ENCODE measurements at regions not wholly inside any gene's neighbourhood (a gene's known extent, or its start where the extent isn't known, plus 50 kb on each side); places are given as distances from the start of the nearest gene placed in this dataset.
"Not testable (repeated sequence)": the region's sequence is repeated elsewhere in the genome, so short reads cannot be mapped to it uniquely, and the experiment has no call there.

GRCh38 chr11:38710262-38710661, 2112.2 kb upstream of the RAG2 start:
- ATAC-seq = no peak
- H3K4me3 Mint-ChIP-seq = no peak overlapping the region
- no peaks in the 10 kb centered on the region for H3K4me1 Mint-ChIP-seq
- no peaks in the 10 kb centered on the region for H3K36me3 Mint-ChIP-seq
- peaks cover 4% of the 10 kb centered on the region for H3K9me3 Mint-ChIP-seq
- H3K27me3 Mint-ChIP-seq = no peaks in the 10 kb centered on the region
- no peak overlapping the region for H3K27ac Mint-ChIP-seq

- Mint-ChIP-seq H3K36me3 (no peaks in the 10 kb centered on the region), H3K27ac (no peak overlapping the region), H3K9me3 (peaks cover 5% of the 10 kb centered on the region), H3K27me3 (no peaks in the 10 kb centered on the region), H3K4me1 (no peaks in the 10 kb centered on the region), H3K4me3 (no peak overlapping the region)
- no peak for ATAC-seq
Measured at GRCh38 chr11:38700111-38700510, 2102.1 kb upstream of the RAG2 start.

- ATAC-seq = no peak
- Mint-ChIP-seq H3K4me1 (no peaks in the 10 kb centered on the region), H3K36me3 (no peaks in the 10 kb centered on the region), H3K9me3 (peaks cover 4% of the 10 kb centered on the region), H3K27me3 (no peaks in the 10 kb centered on the region), H3K27ac (no peak overlapping the region), H3K4me3 (no peak overlapping the region)
Measured at GRCh38 chr11:38693306-38693705, 2095.3 kb upstream of the RAG2 start.

GRCh38 chr11:38690211-38690610, 2092.2 kb upstream of the RAG2 start:
- not testable (repeated sequence) for H3K4me3 Mint-ChIP-seq, H3K27ac Mint-ChIP-seq, H3K9me3 Mint-ChIP-seq, H3K4me1 Mint-ChIP-seq, ATAC-seq, H3K36me3 Mint-ChIP-seq, H3K27me3 Mint-ChIP-seq

- Mint-ChIP-seq H3K4me1 (no peaks in the 10 kb centered on the region), H3K4me3 (no peak overlapping the region), H3K36me3 (no peaks in the 10 kb centered on the region), H3K9me3 (peaks cover 6% of the 10 kb centered on the region), H3K27ac (no peak overlapping the region), H3K27me3 (no peaks in the 10 kb centered on the region)
- ATAC-seq = no peak
Measured at GRCh38 chr11:38687008-38687407, 2089.0 kb upstream of the RAG2 start.

- no peak for ATAC-seq
- Mint-ChIP-seq H3K4me1 (no peaks in the 10 kb centered on the region), H3K36me3 (no peaks in the 10 kb centered on the region), H3K4me3 (no peak overlapping the region), H3K9me3 (peaks cover 8% of the 10 kb centered on the region), H3K27me3 (no peaks in the 10 kb centered on the region), H3K27ac (no peak overlapping the region)
Measured at GRCh38 chr11:38683484-38683883, 2085.4 kb upstream of the RAG2 start.

GRCh38 chr11:38680746-38681145, 2082.7 kb upstream of the RAG2 start:
- Mint-ChIP-seq H3K36me3 (no peaks in the 10 kb centered on the region), H3K27me3 (no peaks in the 10 kb centered on the region), H3K4me3 (no peak overlapping the region), H3K9me3 (peaks cover 5% of the 10 kb centered on the region), H3K27ac (no peak overlapping the region), H3K4me1 (no peaks in the 10 kb centered on the region)
- no peak for ATAC-seq

- no peak overlapping the region for H3K27ac Mint-ChIP-seq
- no peak for ATAC-seq
- no peaks in the 10 kb centered on the region for H3K4me1 Mint-ChIP-seq
- peaks cover 8% of the 10 kb centered on the region for H3K9me3 Mint-ChIP-seq
- H3K27me3 Mint-ChIP-seq = no peaks in the 10 kb centered on the region
- H3K4me3 Mint-ChIP-seq = no peak overlapping the region
- H3K36me3 Mint-ChIP-seq = no peaks in the 10 kb centered on the region
Measured at GRCh38 chr11:38680166-38680565, 2082.1 kb upstream of the RAG2 start.

GRCh38 chr11:38672445-38672844, 2074.4 kb upstream of the RAG2 start:
- Mint-ChIP-seq H3K9me3 (peaks cover 12% of the 10 kb centered on the region), H3K4me1 (no peaks in the 10 kb centered on the region), H3K27ac (no peak overlapping the region), H3K27me3 (no peaks in the 10 kb centered on the region), H3K4me3 (no peak overlapping the region), H3K36me3 (no peaks in the 10 kb centered on the region)
- no peak for ATAC-seq

- H3K9me3 Mint-ChIP-seq = peaks cover 5% of the 10 kb centered on the region
- no peak for ATAC-seq
- H3K36me3 Mint-ChIP-seq = no peaks in the 10 kb centered on the region
- H3K27me3 Mint-ChIP-seq = no peaks in the 10 kb centered on the region
- no peak overlapping the region for H3K27ac Mint-ChIP-seq
- no peak overlapping the region for H3K4me3 Mint-ChIP-seq
- H3K4me1 Mint-ChIP-seq = no peaks in the 10 kb centered on the region
Measured at GRCh38 chr11:38667359-38667758, 2069.3 kb upstream of the RAG2 start.

- Mint-ChIP-seq H3K9me3 (peaks cover 4% of the 10 kb centered on the region), H3K36me3 (no peaks in the 10 kb centered on the region), H3K4me3 (no peak overlapping the region), H3K4me1 (no peaks in the 10 kb centered on the region), H3K27me3 (no peaks in the 10 kb centered on the region), H3K27ac (no peak overlapping the region)
- ATAC-seq = no peak
Measured at GRCh38 chr11:38648604-38649003, 2050.6 kb upstream of the RAG2 start.

GRCh38 chr11:38646382-38646781, 2048.3 kb upstream of the RAG2 start:
- no peaks in the 10 kb centered on the region for H3K36me3 Mint-ChIP-seq
- H3K27ac Mint-ChIP-seq = no peak overlapping the region
- peaks cover 2% of the 10 kb centered on the region for H3K9me3 Mint-ChIP-seq
- ATAC-seq = no peak
- H3K4me3 Mint-ChIP-seq = no peak overlapping the region
- no peaks in the 10 kb centered on the region for H3K27me3 Mint-ChIP-seq
- no peaks in the 10 kb centered on the region for H3K4me1 Mint-ChIP-seq

- H3K36me3 Mint-ChIP-seq = no peaks in the 10 kb centered on the region
- H3K4me1 Mint-ChIP-seq = no peaks in the 10 kb centered on the region
- no peak overlapping the region for H3K4me3 Mint-ChIP-seq
- ATAC-seq = no peak
- H3K27me3 Mint-ChIP-seq = no peaks in the 10 kb centered on the region
- H3K9me3 Mint-ChIP-seq = peaks cover 11% of the 10 kb centered on the region
- H3K27ac Mint-ChIP-seq = no peak overlapping the region
Measured at GRCh38 chr11:38640854-38641253, 2042.8 kb upstream of the RAG2 start.

GRCh38 chr11:38612701-38613100, 2014.7 kb upstream of the RAG2 start:
- Mint-ChIP-seq H3K9me3 (peaks cover 11% of the 10 kb centered on the region), H3K4me1 (no peaks in the 10 kb centered on the region), H3K4me3 (no peak overlapping the region), H3K27ac (no peak overlapping the region), H3K36me3 (no peaks in the 10 kb centered on the region), H3K27me3 (no peaks in the 10 kb centered on the region)
- ATAC-seq = no peak

GRCh38 chr11:38601371-38601770, 2003.3 kb upstream of the RAG2 start:
- ATAC-seq, H3K36me3 Mint-ChIP-seq, H3K27ac Mint-ChIP-seq, H3K9me3 Mint-ChIP-seq, H3K27me3 Mint-ChIP-seq, H3K4me3 Mint-ChIP-seq, H3K4me1 Mint-ChIP-seq: not testable (repeated sequence)

- Mint-ChIP-seq H3K36me3 (no peaks in the 10 kb centered on the region), H3K27ac (no peak overlapping the region)
- ATAC-seq = no peak
Measured at GRCh38 chr11:38598418-38598817, 2000.4 kb upstream of the RAG2 start.

GRCh38 chr11:38595359-38596016, 1997.5 kb upstream of the RAG2 start:
- H3K36me3 Mint-ChIP-seq, H3K9me3 Mint-ChIP-seq, ATAC-seq, H3K4me3 Mint-ChIP-seq, H3K27ac Mint-ChIP-seq, H3K4me1 Mint-ChIP-seq, H3K27me3 Mint-ChIP-seq: not testable (repeated sequence)

More at GRCh38 chr11:38598418-38598817, 2000.4 kb upstream of the RAG2 start:
- no peaks in the 10 kb centered on the region for H3K27me3 Mint-ChIP-seq
- H3K4me1 Mint-ChIP-seq = no peaks in the 10 kb centered on the region
- H3K9me3 Mint-ChIP-seq = no peaks in the 10 kb centered on the region
- no peak overlapping the region for H3K4me3 Mint-ChIP-seq

All from stimulated activated memory B cell treated with anti-CD40 and anti-IgM and Interleukin-4, amounts not matched to agents 10 μg/mL and 1 μg/mL and 100 μg/mL, for 72 hours (primary cell).